ENCODE measurements at regions not wholly inside any gene's neighbourhood (a gene's known extent, or its start where the extent isn't known, plus 50 kb on each side); places are given as distances from the start of the nearest gene placed in this dataset.
"Not testable (repeated sequence)": the region's sequence is repeated elsewhere in the genome, so short reads cannot be mapped to it uniquely, and the experiment has no call there.

DNA sequence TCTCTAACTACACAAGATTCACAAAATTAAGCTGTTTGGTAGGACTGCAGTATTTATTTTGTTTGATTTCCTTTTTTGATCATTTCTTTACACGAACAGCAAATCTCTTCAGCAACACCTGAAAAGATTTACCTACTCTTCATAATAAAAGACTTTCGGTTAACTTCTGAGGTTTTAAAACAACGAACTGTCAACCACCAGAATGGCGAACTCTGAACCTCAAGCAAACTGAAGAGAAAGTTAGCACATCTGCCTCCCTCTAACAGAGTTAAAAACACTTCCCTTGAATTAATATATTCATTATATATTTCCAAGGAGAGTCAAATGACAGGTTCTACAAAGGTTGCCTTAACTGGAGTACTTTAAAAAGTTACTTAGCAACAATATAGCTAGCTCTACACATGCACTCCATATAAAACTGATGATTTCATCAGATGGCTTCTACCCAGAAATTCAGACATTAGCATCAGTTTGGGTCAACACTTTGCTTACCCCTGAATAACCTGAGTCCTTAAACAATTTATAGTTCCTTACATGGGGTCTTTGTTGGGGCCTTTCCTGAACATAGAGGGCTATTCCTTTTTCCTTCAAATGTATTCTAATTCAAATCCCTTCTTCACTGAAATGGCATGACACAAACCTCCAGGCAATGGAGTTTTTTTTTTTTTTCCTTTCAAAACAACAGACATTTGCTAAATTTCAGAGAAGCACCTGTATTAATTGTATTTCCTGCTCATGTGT is 118.3 kb downstream of the SEM1 start:
- Mint-ChIP-seq H3K4me1 (no peaks in the 10 kb centered on the region), H3K27ac (no peak overlapping the region), H3K9me3 (peaks cover 2% of the 10 kb centered on the region), H3K4me3 (no peak overlapping the region), H3K36me3 (no peaks in the 10 kb centered on the region)
- ATAC-seq (no peak), DNase-seq (ENCODE audit: low spot score in 2 of 2) (no peak)

DNA sequence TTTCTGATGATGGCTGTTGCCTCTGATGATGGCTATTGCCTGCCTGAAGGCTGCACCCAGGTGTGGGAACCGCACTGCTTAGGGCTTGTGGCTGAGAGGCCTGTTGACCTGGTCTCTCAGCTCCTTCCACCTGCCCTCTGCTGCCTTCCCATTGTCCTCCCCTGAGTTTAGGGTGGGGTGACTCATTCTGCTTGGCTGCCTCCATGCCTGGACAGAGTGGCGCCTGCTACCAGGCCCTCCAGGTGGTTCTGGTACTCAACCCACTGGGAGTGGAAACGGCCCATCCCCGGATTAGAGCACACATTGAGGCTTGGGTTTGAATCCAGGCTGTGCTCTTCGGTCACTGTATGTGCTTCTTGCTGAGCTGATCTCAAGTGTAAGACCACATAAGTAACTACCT is 120.6 kb downstream of the SEM1 start:
- no peak for DNase-seq (ENCODE audit: low spot score in 2 of 2)
- no peaks in the 10 kb centered on the region for H3K36me3 Mint-ChIP-seq
- ATAC-seq = no peak
- H3K27ac Mint-ChIP-seq = no peak overlapping the region
- H3K4me1 Mint-ChIP-seq = no peaks in the 10 kb centered on the region
- H3K4me3 Mint-ChIP-seq = no peak overlapping the region
- peaks cover 5% of the 10 kb centered on the region for H3K9me3 Mint-ChIP-seq

DNA sequence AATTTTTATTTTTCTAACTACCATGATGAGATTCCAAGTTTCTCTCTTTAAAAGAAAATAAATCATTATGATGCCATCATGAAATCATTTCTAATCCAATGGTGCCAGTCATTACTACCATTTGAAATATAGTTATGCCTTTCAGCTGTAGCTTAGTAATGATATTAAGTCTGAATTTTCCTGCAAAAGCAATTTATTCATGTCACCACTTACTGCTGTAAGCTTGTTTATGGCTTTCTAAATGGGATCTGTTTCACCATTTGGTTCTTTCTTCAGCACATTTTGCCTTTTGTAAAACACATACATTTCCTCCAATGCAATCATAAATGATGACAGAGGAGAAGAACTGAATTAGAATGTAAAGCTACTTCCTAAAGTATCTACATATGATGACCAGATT is 130.5 kb downstream of the SEM1 start:
- H3K4me3 Mint-ChIP-seq = no peak overlapping the region
- ATAC-seq = no peak
- DNase-seq (ENCODE audit: low spot score in 2 of 2) = no peak
- H3K27ac Mint-ChIP-seq = no peak overlapping the region
- no peaks in the 10 kb centered on the region for H3K36me3 Mint-ChIP-seq
- H3K4me1 Mint-ChIP-seq = no peaks in the 10 kb centered on the region
- H3K9me3 Mint-ChIP-seq = peaks cover 3% of the 10 kb centered on the region

DNA sequence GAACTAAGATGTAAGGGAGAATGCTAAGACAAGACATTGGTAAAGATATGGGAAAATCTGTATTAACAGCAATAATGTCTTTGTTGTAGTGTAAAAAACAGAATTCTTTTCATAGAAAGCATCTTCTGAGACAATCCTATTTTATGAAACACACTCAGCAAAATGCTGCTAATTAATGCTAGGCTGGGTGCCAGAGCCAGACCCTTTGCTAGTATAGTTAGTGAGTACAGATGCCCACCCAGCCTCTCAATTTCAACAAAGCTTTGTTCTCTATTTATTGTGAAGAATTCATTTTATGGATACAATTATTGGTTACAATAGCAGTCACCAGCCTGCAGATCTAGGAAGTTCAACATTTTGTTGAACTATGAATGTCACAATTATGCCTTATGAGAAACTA is 131.0 kb downstream of the SEM1 start:
- no peaks in the 10 kb centered on the region for H3K36me3 Mint-ChIP-seq
- no peaks in the 10 kb centered on the region for H3K4me1 Mint-ChIP-seq
- ATAC-seq (no peak), DNase-seq (ENCODE audit: low spot score in 2 of 2) (no peak)
- H3K27ac Mint-ChIP-seq = no peak overlapping the region
- peaks cover 3% of the 10 kb centered on the region for H3K9me3 Mint-ChIP-seq
- no peak overlapping the region for H3K4me3 Mint-ChIP-seq

DNA sequence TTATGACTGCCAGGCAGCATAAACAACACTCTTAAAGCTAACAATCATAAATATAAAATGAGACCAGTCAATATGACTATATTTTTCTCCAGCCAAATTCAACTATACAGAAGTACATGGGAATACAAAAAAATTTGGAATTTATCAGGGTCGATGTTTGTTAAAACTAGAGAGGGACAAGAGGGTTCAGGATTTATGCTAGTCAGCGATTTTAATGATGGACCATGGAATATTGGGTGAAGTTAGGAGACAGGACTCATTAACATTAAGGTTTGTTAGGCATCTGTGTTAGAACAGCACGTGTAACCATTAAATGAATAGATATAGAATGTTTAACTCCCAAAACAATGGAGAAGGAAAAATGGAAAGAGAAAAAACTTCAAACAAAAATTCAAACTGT is 146.2 kb downstream of the SEM1 start:
- no peak overlapping the region for H3K4me3 Mint-ChIP-seq
- H3K36me3 Mint-ChIP-seq = no peaks in the 10 kb centered on the region
- no peaks in the 10 kb centered on the region for H3K4me1 Mint-ChIP-seq
- H3K9me3 Mint-ChIP-seq = peaks cover under 1% of the 10 kb centered on the region
- no peak for DNase-seq (ENCODE audit: low spot score in 2 of 2)
- no peak for ATAC-seq
- no peak overlapping the region for H3K27ac Mint-ChIP-seq

DNA sequence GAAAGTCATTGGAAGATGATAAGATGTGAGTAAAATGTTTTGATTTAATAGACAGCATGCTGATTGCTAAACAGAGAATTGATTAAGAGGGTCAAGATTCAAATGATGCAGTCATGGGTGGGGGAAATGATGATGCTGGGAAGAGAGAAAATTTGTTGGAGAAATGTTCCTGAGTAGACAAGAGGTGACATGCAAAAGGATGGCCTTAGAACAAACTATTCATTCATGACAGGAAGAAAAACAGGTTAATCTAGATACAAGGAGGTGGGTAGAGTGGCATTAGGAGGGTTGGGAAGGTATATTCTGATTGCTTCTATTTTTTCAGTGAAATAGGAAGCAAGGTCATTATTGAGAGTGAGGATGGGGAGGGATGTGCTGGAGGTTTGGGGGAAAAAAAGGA is 146.7 kb downstream of the SEM1 start:
- ATAC-seq = no peak
- no peaks in the 10 kb centered on the region for H3K4me1 Mint-ChIP-seq
- H3K27ac Mint-ChIP-seq = no peak overlapping the region
- no peaks in the 10 kb centered on the region for H3K36me3 Mint-ChIP-seq
- no peak for DNase-seq (ENCODE audit: low spot score in 2 of 2)
- H3K9me3 Mint-ChIP-seq = peaks cover 3% of the 10 kb centered on the region
- H3K4me3 Mint-ChIP-seq = no peak overlapping the region

DNA sequence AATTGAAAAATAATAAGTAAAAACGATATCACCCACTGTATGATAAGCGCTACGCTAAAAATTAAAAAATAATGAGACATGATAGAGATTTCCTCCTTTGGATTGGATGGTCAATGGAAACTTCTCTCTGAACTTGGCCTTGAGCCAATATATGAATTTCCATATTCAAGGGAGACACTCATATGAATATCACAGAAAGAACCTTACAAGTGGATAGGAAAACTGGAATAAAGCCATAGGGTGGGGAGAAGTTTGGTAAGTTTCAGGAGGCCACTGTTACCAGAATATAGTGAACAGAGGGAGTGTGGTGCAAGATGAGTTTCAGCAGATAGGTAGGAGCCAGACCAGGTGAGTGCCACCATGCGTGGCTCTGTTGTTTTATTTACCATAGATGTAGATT is 147.2 kb downstream of the SEM1 start:
- Mint-ChIP-seq H3K36me3 (no peaks in the 10 kb centered on the region), H3K27ac (no peak overlapping the region), H3K4me1 (no peaks in the 10 kb centered on the region), H3K4me3 (no peak overlapping the region), H3K9me3 (peaks cover 3% of the 10 kb centered on the region)
- no peak for ATAC-seq
- DNase-seq (ENCODE audit: low spot score in 2 of 2) = no peak

DNA sequence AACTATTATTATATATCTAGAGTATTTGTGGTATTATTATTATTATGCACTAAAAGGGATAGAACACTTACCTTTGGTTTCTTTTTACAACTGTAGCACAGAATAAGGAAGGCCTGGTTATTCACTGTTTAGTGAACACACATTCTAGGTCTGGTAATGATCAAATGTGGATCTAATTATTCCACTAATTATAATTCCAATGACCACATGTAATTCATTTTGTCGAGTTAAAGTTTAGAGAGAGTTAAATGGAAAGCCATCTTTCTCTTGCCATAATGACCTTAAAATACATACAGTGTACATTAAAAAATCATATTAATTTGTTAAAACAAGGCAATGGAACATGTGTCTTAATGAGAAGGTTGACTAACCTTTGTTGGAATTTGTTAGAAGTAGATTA is 147.8 kb downstream of the SEM1 start:
- DNase-seq (ENCODE audit: low spot score in 2 of 2) = no peak
- no peaks in the 10 kb centered on the region for H3K36me3 Mint-ChIP-seq
- no peak overlapping the region for H3K4me3 Mint-ChIP-seq
- no peak for ATAC-seq
- no peak overlapping the region for H3K27ac Mint-ChIP-seq
- H3K4me1 Mint-ChIP-seq = no peaks in the 10 kb centered on the region
- H3K9me3 Mint-ChIP-seq = peaks cover 3% of the 10 kb centered on the region

DNA sequence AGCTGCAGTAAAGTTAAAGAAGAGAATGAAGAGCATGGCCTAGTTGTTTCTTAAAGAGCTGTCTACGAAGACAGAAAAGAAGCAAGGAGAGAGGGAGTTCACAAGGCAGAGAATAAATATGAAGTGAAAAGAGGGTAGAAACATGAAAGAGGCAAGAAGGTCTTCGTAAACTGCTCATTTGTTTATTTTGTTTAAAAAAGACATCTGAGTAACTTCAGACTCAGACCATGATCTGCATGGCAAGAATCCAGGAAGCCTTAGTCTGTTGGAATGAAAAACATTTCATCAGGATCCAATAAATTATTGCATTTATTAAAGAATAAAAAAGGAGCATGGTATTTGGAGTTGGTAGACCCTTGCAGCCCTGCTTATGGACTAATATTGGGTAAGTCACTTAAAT is 151.1 kb downstream of the SEM1 start:
- Mint-ChIP-seq H3K27ac (no peak overlapping the region), H3K4me1 (no peaks in the 10 kb centered on the region), H3K36me3 (no peaks in the 10 kb centered on the region), H3K9me3 (peaks cover 3% of the 10 kb centered on the region), H3K4me3 (no peak overlapping the region)
- ATAC-seq (no peak), DNase-seq (ENCODE audit: low spot score in 2 of 2) (no peak)

DNA sequence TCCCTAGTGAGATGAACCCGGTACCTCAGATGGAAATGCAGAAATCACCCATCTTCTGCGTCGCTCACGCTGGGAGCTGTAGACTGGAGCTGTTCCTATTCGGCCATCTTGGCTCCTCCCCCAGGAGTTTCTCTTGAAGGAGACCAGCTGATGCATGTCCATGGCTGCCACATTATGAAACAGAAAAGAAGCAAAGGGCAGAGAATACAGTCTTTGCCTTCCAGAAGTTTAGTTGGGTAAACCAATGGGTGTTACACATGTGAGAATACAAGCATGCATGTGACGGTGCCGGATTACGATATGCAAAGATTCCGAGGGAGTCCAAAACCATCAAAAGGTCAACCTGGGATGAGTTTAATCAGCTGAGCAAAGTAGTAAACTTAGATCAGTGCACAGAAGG is 151.6 kb downstream of the SEM1 start:
- no peaks in the 10 kb centered on the region for H3K36me3 Mint-ChIP-seq
- H3K4me1 Mint-ChIP-seq = no peaks in the 10 kb centered on the region
- ATAC-seq (no peak), DNase-seq (ENCODE audit: low spot score in 2 of 2) (no peak)
- H3K9me3 Mint-ChIP-seq = peaks cover 3% of the 10 kb centered on the region
- H3K27ac Mint-ChIP-seq = no peak overlapping the region
- no peak overlapping the region for H3K4me3 Mint-ChIP-seq

DNA sequence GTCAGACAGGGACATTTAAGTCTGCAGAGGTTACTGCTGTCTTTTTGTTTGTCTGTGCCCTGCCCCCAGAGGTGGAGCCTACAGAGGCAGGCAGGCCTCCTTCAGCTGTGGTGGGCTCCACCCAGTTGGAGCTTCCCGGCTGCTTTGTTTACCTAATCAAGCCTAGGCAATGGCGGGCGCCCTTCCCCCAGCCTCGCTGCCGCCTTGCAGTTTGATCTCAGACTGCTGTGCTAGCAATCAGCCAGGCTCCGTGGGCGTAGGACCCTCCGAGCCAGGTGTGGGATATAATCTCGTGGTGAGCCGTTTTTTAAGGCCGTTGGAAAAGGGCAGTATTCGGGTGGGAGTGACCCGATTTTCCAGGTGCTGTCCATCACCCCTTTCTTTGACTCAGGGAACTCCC is 152.0 kb downstream of the SEM1 start:
- not testable (repeated sequence) for H3K9me3 Mint-ChIP-seq; DNase-seq (ENCODE audit: low spot score in 2 of 2); ATAC-seq; H3K4me3 Mint-ChIP-seq; H3K27ac Mint-ChIP-seq; H3K4me1 Mint-ChIP-seq; H3K36me3 Mint-ChIP-seq

DNA sequence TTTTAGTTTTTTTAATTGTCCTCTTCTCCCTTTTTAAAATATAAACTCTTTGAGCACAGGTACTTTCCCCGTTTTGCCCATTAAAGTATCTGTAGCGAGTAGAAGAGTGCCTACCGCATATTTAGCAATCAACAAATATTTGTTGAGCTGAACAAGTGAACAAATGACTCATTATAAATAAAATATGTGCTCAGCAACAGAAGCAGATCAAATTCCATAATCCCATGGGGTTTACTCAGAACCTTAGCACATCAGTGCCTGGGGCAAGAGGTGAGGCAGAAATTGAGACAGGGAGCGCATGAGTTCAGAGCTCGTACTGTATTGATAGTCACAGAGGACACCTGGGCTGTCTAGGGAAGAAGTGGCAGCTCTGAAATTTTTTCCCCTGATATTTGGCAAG is 161.0 kb downstream of the SEM1 start:
- Mint-ChIP-seq H3K36me3 (no peaks in the 10 kb centered on the region), H3K9me3 (peaks cover 2% of the 10 kb centered on the region), H3K27ac (no peak overlapping the region), H3K4me3 (no peak overlapping the region), H3K4me1 (no peaks in the 10 kb centered on the region)
- ATAC-seq = no peak
- no peak for DNase-seq (ENCODE audit: low spot score in 2 of 2)

DNA sequence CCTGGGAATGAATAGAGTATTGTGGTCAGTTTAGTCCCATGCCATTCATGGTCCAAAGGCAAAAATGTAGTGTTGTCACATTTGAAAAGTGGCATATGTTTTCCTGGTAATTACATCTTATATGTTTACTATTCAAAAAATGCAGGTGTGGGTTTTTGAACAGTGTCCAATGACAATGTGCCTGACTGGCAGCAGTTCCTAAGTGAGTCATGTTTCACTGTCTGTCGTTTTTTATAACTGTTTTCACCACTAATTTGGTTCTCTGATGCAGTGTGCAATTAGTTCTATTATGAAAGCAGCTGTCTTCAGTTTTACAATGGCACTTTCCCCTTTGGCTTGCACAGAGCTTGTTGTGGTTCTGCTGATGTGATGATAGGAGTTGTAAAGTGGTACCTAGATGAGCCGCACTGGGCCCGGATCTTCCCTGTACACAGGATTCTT is 162.3 kb downstream of the SEM1 start:
- Mint-ChIP-seq H3K27ac (no peak overlapping the region), H3K4me1 (no peaks in the 10 kb centered on the region), H3K36me3 (no peaks in the 10 kb centered on the region), H3K9me3 (peaks cover 2% of the 10 kb centered on the region), H3K4me3 (no peak overlapping the region)
- DNase-seq (ENCODE audit: low spot score in 2 of 2) = no peak
- no peak for ATAC-seq

DNA sequence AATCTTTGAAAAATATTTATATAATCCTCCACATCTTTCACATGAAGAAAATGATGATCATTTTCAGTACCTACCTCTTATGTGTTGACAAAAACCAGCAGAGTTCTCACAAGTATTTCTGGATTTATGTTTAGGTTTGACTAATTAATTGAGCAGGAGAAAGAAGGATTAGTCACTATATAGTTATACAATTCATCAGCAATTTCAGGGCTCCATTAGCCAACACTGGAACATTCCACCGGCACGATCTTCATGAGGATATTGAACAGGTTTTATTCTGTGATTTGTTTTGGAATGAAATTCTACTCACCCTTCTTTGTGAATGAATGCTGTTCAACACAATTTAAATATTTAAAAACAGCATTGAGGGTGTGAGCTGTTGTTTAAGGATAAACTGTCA is 163.2 kb downstream of the SEM1 start:
- no peaks in the 10 kb centered on the region for H3K36me3 Mint-ChIP-seq
- no peak for ATAC-seq
- H3K4me3 Mint-ChIP-seq = no peak overlapping the region
- no peaks in the 10 kb centered on the region for H3K4me1 Mint-ChIP-seq
- peaks cover 2% of the 10 kb centered on the region for H3K9me3 Mint-ChIP-seq
- H3K27ac Mint-ChIP-seq = no peak overlapping the region
- DNase-seq (ENCODE audit: low spot score in 2 of 2) = no peak

DNA sequence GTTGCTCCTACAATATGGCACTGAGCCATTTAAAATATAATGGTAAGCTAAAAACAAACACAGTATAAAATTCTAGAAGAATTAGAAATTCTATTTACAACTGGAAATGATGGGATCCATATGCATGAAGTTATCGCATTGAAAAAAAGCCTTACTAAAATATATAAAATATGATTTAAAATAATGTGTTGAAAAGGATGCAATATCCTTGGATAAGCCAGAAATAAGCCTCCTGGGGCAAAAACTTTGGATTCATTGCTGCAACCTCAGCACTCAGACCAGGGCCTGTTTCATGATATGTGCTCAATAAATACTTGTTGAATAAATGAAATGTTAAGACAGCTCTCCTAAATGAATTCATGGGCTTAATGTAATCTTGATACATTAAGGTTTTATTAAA is 170.2 kb downstream of the SEM1 start:
- H3K36me3 Mint-ChIP-seq = no peaks in the 10 kb centered on the region
- no peaks in the 10 kb centered on the region for H3K4me1 Mint-ChIP-seq
- H3K27ac Mint-ChIP-seq = no peak overlapping the region
- H3K9me3 Mint-ChIP-seq = no peaks in the 10 kb centered on the region
- ATAC-seq (no peak), DNase-seq (ENCODE audit: low spot score in 2 of 2) (no peak)
- H3K4me3 Mint-ChIP-seq = no peak overlapping the region

DNA sequence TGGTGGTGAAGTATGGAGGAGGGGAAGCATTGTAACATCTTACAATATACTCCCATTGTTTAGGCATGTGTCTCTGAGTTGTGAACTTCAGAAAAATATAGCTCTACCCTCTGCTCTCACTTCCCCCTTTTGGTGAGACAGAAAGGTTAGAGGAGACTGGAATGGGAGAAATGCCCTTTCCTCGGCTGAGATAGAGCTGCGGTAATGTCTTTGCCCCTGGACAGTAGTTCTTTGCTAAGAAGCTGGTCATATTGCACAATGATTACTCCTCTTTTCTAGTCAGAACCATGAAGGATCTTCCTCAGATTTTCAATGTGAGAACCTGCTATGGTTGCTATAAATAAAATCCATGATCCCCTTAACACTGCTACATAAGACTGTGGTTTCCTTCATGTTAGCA is 171.0 kb downstream of the SEM1 start:
- DNase-seq (ENCODE audit: low spot score in 2 of 2) = no peak
- no peak overlapping the region for H3K27ac Mint-ChIP-seq
- H3K4me1 Mint-ChIP-seq = no peaks in the 10 kb centered on the region
- H3K9me3 Mint-ChIP-seq = no peaks in the 10 kb centered on the region
- no peak overlapping the region for H3K4me3 Mint-ChIP-seq
- no peaks in the 10 kb centered on the region for H3K36me3 Mint-ChIP-seq
- no peak for ATAC-seq

DNA sequence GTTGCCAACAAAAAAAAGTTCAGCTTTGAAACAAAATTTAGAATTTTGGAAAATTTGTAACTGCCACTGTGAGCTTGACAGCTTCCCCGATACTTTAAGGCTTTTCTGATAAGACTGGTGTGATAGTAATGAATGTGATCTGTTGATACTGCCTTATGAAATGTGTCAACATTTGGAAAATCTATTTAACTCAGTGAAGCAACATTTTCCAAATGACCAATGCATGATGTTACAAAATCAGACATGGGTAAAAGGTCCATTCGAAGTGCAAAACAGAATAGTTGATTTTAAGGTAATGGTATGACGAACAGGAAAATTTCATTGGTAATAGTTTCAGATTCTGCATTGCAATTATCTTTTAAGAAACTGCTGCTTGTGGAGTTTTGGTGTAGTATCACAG is 175.4 kb downstream of the SEM1 start:
- ATAC-seq (no peak), DNase-seq (ENCODE audit: low spot score in 2 of 2) (no peak)
- H3K4me3 Mint-ChIP-seq = no peak overlapping the region
- no peak overlapping the region for H3K27ac Mint-ChIP-seq
- no peaks in the 10 kb centered on the region for H3K36me3 Mint-ChIP-seq
- no peaks in the 10 kb centered on the region for H3K9me3 Mint-ChIP-seq
- no peaks in the 10 kb centered on the region for H3K4me1 Mint-ChIP-seq

Measured in stimulated activated effector memory CD8-positive, alpha-beta T cell treated with anti-CD3 and anti-CD28 coated beads, Interleukin-12 subunit alpha, Interleukin-12 subunit beta, amount 100 ng/mL, for 72 hours (primary cell).